H1 (cell line): ENCODE measurements at regions not wholly inside any gene's neighbourhood (a gene's known extent, or its start where the extent isn't known, plus 50 kb on each side); places are given as distances from the start of the nearest gene placed in this dataset.

Source experiments
- CTCF ChIP-seq, 3 experiments: IDR thresholded peaks; 1 replicate in 2 of 3; 2 replicates in 1 of 3; pipeline versions ENCODE4 v1.5.1 to v1.6.1; 2011; ENCODE audit warnings: low read length in 3 of 3, mild to moderate bottlenecking in 3 of 3, inconsistent platforms in 2 of 3, low read depth in 1 of 3, moderate library complexity in 1 of 3; ENCODE audit not compliant: insufficient read depth in 1 of 3; ENCODE audit errors: control extremely low read depth in 1 of 3
- POLR2A ChIP-seq, 2 experiments: IDR thresholded peaks; 1 replicate in 1 of 2; 2 replicates in 1 of 2; pipeline ENCODE4 v1.6.1; 2011; ENCODE audit warnings: low read depth in 2 of 2, low read length in 2 of 2, mild to moderate bottlenecking in 2 of 2; ENCODE audit errors: control extremely low read depth in 1 of 2
- TCF12 ChIP-seq: IDR thresholded peaks from 2 replicates; pipeline ENCODE4 v1.6.1; 2011; ENCODE audit warnings: low read depth, mild to moderate bottlenecking, low read length

- TF ChIP-seq POLR2A (IDR thresholded peaks at IDR 0.05; ENCODE audit: control extremely low read depth in 1 of 2, low read depth in 2 of 2, low read length in 2 of 2) (no peak), CTCF (IDR thresholded peaks at IDR 0.05; ENCODE audit: control extremely low read depth in 1 of 3, insufficient read depth in 1 of 3, low read depth in 1 of 3, low read length in 3 of 3) (no peak), TCF12 (no peak)
Measured at GRCh38 chr1:182229451-182229850, 162.1 kb downstream of the GLUL start.
